HCEC 1CT (cell line): ENCODE measurements at regions not wholly inside any gene's neighbourhood (a gene's known extent, or its start where the extent isn't known, plus 50 kb on each side); places are given as distances from the start of the nearest gene placed in this dataset.

Experiments
- DNase-seq: peaks from one replicate; pipeline ENCODE4 v3.0.0-alpha.2; 2017

GRCh38 chr13:79267560-79267959 is 138.5 kb downstream of the RBM26 start:
- DNase-seq, result peak; percentile 23

GRCh38 chr13:79258489-79258888 is 147.6 kb downstream of the RBM26 start:
- DNase-seq, result no peak

- no peak for DNase-seq
Observed at GRCh38 chr13:79246578-79246949, 159.5 kb downstream of the RBM26 start.

GRCh38 chr13:79245937-79246577 is 160.0 kb downstream of the RBM26 start:
- DNase-seq, result no peak

- no peak for DNase-seq
Observed at GRCh38 chr13:79241697-79242096, 164.4 kb downstream of the RBM26 start.

GRCh38 chr13:79237981-79238380 is 168.1 kb downstream of the RBM26 start:
- DNase-seq, result no peak

GRCh38 chr13:79231887-79232286 is 174.2 kb downstream of the RBM26 start:
- DNase-seq, result no peak

GRCh38 chr13:79229761-79230160 is 176.3 kb downstream of the RBM26 start:
- no peak for DNase-seq

- no peak for DNase-seq
Observed at GRCh38 chr13:79228972-79229371, 177.1 kb downstream of the RBM26 start.

GRCh38 chr13:79227418-79227817 is 178.6 kb downstream of the RBM26 start:
- no peak for DNase-seq

GRCh38 chr13:79226938-79227337 is 179.1 kb downstream of the RBM26 start:
- no peak for DNase-seq

- DNase-seq, result no peak
Observed at GRCh38 chr13:79226250-79226649, 179.8 kb downstream of the RBM26 start.

GRCh38 chr13:79225487-79226232 is 180.4 kb downstream of the RBM26 start:
- DNase-seq, result peak; percentile 6

- no peak for DNase-seq
Observed at GRCh38 chr13:79222427-79223205, 183.4 kb downstream of the RBM26 start.

- DNase-seq, result no peak
Observed at GRCh38 chr13:79212064-79212619, 193.9 kb downstream of the RBM26 start.

GRCh38 chr13:79211377-79211776 is 194.7 kb downstream of the RBM26 start:
- no peak for DNase-seq

- DNase-seq, result no peak
Observed at GRCh38 chr13:79197933-79198332, 208.1 kb downstream of the RBM26 start.

GRCh38 chr13:79196843-79197242 is 209.2 kb downstream of the RBM26 start:
- no peak for DNase-seq

GRCh38 chr13:79196366-79196765 is 209.7 kb downstream of the RBM26 start:
- no peak for DNase-seq

- no peak for DNase-seq
Observed at GRCh38 chr13:79194727-79195126, 211.3 kb downstream of the RBM26 start.

- DNase-seq, result no peak
Observed at GRCh38 chr13:79194272-79194671, 211.8 kb downstream of the RBM26 start.

- DNase-seq, result no peak
Observed at GRCh38 chr13:79191501-79191900, 214.6 kb downstream of the RBM26 start.

- DNase-seq, result no peak
Observed at GRCh38 chr13:79190932-79191331, 215.1 kb downstream of the RBM26 start.
